ENCODE measurements at regions not wholly inside any gene's neighbourhood (a gene's known extent, or its start where the extent isn't known, plus 50 kb on each side); places are given as distances from the start of the nearest gene placed in this dataset.
"Not testable (repeated sequence)": the region's sequence is repeated elsewhere in the genome, so short reads cannot be mapped to it uniquely, and the experiment has no call there.

DNA sequence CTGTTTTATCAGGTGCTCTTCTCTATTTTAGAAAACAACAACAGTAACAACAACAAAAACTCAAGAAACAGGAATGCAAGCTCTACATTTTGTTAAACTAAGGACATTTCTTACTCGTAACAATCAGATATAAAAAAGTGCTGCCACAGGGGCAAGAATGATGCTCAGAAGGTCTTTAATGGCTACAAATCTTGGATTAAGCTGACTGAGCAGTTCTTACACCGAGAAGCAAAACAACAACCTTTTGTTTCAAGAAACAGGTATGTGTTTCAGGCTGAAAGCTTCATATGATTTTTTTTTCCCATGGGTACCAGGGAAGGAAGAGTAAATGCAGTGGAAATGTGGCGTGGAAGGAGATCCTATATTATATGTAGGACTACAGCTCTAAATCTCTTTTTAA, 786.8 kb upstream of the FBXO33 start:
- no peak for DNase-seq

DNA sequence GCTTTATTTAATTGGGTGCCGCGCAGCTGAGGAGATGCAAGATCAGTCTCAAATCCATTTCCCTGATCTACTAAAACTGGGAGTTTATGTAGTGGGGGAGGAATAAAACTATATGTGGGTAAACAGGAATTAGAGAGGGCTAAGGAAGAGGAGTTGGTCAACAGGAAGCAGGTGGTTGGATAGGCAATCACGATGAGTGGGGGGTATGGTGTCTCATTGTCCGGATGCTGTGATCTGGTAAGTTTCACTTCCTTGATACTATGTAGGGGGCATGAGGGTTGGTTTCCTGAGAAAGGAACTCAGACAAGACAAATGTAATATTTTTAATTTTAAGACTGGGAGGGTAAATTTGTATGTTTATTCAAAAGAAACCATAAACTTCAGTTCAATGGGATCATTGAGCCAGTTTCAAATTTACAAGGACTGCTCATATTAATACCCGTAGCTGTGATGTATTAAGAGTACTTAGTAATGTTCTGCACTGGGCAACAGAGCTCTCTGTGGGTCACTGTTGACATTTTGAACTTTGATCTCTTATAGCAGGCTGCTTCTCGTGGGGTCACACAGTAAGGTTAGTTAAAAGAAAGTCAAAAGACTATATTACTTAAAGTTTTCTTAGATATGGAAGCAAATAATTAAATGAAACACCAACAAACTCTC, 786.2 kb upstream of the FBXO33 start:
- DNase-seq: no peak

DNA sequence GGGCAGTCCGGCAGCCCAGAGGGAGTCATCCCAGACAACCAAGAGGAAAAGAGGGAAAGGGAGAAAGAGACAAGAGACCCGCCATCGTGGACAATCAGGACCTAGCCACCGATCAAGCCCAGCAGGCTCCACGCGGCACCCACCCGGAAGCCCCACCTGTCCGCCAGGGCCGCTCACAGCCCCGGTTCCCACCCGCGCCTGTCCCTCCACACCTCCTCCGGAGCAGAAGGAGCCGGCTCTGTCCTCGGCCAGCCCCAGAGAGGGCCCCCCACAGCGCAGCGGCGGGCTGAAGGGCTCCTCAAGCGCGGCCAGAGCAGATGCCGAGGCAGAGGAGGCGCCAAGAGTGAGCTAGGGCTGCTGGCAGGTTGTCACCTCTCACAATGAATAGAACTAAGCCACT, 784.7 kb upstream of the FBXO33 start:
- no peak for DNase-seq

DNA sequence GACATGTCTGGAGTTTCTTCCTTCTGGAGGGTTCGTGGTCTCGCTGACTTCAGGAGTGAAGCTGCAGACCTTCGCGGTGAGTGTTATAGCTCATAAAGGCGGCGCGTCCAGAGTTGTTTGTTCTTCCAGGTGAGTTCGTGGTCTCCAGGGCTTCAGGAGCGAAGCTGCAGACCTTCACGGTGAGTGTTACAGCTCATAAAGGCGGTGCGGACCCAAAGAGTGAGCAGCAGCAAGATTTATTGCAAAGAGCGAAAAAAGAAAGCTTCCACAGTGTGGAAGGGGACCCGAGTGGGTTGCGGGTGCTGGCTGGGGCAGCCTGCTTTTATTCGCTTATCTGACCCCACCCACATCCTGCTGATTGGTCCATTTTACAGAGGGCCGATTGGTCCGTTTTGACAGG, 784.2 kb upstream of the FBXO33 start:
- not testable (repeated sequence) for DNase-seq

DNA sequence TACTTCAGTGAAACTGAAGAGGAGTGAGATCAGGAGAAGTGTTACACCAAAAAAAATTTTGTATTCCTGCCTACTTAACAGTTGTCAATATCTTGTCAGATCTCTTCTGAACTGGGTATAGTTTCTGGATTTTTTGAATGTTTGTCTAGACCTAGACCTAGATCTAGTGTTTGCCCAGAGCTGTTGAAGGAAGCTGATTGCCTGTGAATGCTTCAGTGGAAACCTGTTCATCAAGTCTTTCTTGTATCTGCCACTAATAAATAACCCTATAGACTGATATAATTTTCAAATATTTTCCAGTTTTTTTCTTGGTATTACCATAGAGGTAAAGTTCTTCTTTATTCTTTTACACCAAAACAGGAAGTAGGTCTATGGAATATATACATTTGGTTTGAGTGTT, 781.5 kb upstream of the FBXO33 start:
- DNase-seq: no peak

DNA sequence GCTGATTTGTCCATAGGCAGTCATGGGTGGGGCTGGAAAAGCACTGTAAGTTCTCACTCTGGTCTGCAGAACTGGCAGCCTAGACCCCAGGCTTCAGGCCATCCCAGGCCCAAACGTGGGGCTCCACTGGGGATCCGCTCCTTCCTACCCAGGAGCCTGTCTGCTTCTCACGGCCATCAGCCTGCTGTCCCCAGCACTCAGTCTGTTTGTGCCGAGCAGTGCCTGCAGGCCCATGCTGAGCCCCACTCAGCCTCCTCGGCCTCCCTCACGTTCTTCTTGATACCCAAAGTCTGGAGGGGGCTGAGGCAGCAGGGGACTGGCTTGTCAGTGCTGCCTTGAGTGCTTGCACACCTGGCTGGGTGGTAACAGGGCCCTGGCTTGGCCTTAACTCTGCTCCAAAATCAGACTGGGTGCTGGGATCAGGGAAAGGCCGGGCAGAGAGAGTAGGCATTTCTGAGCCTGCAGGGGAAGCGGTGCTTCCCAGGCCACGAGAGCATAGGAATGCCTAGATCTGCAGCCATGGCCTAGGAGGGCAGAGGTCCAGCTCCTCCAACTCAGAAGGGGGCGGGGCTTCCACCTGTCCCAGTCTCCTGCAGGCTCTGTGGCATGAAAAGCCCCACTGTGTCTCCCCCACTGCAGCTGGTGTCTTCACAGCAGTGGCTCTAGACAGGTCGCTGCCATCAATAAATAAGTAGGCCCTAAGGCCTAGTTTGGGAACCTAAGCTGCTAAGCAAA, 772.4 kb upstream of the FBXO33 start:
- no peak for DNase-seq

DNA sequence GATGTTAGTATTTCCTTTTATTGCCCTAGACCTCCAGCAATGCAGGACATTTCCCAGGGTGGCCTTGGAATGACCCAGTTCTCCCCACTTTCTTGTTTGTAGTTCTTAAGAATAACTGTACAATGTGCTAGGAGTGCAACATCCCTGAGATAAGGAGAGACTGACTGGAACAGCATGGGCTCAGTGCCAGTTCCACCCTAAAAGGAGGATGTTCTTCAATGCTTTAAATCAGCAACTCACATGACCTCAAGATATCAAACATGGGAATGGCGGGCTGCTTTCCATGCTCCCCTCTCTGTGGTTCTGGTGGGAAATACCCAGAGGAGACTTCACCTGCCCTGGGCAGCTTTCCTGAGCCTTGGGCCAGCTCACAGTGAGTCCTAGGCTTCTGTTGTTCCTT, 766.9 kb upstream of the FBXO33 start:
- no peak for DNase-seq

DNA sequence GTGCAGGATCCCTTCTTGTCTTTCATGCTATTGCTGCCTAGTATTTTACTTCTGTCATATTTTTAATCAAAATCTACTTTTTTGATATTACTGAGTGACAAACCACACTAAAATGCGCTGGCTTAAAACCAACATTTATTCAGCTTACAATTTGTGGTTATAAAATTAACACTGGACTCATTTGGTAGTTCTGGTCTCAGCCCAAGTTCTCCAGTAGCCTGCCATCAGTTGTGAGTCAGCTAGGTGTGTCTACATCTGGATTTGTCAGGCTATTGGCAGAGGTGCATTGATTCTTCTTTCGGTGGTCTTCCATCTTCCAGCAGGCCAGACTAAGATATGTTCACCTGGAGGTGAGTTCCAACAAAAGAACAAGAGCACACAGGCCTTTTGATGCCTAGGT, 765.1 kb upstream of the FBXO33 start:
- no peak for DNase-seq

DNA sequence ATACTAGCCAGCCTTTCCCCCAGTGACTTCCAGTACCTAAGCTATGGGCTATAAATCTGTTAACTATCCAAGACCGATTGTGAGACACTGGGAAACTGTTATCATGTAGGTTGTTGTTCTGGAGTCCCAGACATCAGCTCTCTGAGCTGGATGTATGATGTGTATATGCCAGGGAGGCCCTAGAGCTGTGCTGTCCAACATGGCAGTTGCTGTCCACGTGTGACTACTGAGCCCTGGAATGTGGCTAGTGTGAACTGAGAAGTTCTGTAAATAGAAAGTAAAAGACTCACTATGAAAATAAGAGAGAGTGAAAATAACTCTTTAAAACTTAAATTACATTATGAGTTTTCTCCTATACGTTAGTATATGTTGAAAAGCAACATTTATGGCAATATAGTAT, 755.8 kb upstream of the FBXO33 start:
- no peak for DNase-seq

DNA sequence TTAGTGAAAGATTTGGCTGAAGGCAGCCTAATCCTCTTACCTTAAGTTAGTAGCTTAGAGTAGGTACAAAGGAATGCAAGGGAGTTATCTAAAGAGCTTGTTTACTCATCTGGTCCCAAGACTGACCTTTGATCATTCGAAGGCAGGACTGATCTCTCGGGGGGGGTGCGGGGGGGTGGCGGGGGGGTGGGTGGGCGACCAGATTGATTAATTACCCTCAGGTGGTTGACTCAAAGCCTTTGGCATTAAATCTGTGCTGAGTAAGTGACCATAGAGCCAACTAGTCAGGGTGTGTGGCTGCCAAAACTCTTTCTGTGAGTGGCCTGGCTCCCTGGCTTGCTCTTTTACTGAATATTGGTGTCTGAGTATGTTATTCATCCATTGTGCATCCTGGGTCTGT, 731.9 kb upstream of the FBXO33 start:
- DNase-seq: no peak

DNA sequence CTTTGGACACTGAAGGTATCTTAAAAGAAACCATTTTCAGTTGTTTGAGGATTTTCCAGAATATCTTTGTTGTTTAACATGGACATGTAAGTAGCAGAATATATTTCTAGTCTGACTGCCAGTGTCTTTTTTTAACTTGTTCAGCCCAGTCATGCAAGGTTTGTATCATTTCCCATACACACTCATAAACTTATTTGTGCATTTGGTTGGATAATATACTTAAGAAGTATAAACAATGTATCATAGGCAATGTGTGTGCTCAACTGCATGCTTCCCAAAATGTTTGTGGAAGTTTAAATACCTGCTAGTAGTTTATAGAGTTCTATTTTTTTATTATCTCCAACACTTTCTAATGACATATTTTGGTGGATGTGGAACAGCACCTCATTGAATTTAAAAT, 707.4 kb upstream of the FBXO33 start:
- DNase-seq: no peak

DNA sequence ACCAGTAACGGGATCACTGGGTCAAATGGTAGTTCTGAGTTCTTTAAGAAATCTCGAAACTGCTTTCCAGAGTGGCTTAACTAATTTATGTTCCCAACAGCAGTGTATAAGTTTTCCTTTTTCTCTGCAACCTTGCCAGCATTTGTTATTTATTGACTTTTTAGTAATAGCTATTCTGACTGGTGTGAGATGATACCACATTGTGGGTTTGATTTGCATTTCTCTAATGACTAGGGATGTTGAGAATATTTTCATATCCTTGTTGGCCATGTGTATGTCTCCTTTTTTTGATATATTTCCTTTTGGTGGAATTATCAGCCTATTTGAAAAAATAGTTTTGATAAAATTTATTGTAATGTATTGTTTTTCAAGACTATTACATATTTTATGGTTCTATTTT, 701.2 kb upstream of the FBXO33 start:
- DNase-seq: no peak

DNA sequence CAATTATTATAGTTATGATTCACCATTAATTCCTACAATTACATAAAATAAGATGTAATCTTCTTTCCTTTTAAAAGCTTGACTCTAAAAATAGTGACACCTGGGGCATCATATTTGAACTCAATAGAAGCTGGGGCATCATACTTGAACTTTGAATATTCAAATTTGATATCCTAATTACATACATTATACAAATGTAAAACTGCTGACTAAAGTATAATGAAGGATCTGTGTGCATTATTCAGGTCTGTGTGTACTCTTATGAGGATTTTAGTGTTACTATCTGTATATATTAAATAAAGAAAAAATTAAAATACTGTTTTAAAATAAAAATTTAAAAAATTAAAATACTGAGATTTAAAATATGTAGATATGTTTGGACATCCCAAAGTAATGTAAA, 696.9 kb upstream of the FBXO33 start:
- DNase-seq: no peak

DNA sequence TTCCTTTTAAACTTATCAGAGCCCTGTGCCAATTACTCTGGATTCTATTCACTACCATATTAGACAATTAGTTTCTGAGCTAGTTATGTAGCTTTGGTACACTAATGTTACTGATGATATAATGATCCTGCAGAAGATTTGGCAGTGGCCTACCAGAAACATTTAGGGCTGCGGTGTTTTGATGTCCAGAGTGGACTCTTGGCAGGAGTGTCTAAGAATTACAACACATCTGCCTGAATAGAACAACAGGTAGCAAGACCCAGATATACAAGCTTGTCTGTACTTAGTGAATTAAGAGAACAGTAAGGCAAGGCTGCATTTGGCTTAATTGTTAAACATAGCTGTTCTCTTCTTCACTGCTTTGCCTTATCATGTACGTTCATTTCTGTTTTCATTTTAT, 691.6 kb upstream of the FBXO33 start:
- DNase-seq: no peak

DNA sequence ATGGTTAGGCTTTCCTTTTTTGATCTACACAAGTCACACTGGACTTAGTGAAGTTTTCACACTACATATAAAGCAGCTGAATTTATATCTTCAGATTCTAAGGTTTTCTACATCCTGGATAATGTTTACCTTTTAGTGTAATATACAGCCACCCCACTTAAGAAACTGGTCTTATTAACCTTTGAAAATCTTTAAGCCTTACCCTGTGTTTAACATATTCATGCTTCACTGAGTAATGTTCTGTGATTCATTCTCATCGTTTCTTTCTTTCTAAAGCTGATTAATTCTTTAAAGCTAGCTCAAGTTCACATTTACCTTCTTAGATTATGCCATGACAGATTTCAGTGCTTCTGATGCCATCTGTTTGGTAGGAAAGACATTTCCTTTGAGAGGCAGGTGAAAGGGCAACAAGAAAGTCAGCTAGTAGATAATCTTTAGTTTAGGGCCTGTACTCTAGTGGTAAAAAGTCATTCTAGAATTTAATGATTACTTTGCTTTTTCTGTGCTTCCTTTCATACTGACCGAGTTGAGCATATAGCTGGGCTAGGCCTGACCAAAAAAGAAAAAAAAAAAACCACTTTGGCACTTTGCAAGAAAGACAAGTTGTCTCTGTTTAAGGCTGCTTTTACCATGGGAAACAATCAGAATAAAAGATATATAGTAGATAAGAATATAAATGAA, 690.9 kb upstream of the FBXO33 start:
- DNase-seq: no peak

DNA sequence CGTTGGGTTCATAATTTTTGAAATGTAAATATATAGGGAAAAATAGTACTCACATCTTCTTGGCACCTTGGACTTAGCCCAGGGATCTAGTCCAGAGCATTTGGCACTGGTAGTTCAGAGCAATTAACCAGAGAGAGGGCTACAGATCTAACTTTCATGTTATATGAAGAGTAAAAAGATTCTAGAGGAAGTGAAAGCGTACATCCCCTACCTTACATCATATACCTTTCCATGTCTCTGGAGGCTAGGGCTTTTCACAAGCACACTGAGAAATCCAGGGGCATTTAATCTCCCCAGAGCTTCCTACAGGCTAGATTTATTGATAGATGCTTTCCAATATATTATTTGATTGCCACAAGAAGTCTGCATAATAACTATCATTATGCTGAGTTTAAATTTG, 687.5 kb upstream of the FBXO33 start:
- no peak for DNase-seq

DNA sequence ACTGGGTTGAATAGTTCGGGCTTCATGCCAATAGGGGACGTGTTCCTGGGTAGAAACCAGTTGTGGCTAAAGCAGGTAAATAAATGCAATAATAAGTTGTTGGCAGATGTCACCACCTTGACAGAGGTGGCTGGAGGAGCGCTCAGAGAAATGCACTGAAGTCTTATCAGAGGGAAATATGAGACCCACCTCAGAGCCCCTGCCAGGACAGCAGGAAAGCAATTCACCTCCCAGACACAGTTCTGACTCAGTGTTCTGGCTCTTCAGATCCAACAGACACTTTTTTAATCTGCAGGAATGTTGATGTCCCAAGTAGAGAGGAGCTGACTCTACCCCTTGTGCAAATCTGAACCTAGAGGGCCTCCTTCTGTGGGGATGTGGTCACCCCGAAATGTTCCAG, 687.1 kb upstream of the FBXO33 start:
- DNase-seq: no peak

DNA sequence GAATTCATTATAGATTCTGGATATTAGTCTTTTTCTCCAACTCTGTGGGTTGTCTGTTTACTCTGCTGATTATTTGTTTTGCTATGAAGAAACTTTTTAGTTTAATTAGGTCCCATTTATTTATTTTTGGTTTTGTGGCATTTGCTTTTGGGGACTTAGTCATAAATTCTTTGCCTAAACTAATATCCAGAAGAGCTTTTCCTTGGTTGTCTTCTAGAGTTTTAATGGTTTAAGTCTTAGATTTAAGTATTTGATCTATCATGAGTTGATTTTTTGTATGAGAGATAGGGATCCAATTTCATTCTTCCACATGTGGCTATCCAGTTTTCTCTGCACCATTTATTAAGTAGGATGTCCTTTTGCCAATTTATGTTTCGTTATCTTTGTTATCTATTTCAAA, 683.4 kb upstream of the FBXO33 start:
- DNase-seq: no peak

DNA sequence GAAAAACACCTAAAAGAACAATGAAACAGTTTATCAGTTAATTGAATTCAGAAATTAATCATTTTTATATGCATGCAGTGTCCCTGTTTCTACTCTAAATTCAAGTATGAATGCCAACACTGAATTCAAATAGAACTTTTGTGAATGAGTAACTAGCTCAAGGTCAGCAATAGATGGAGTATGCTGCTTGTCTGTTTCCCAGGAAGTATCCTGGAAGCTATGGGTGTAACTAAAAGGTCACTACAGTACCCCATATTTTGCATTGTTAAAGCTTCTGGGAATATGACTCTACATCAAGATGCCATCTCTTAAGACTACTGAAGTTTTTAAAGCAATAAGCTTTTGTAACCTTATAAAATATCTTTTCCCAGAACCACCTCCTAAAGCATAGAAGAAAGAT, 681.4 kb upstream of the FBXO33 start:
- DNase-seq: no peak

DNA sequence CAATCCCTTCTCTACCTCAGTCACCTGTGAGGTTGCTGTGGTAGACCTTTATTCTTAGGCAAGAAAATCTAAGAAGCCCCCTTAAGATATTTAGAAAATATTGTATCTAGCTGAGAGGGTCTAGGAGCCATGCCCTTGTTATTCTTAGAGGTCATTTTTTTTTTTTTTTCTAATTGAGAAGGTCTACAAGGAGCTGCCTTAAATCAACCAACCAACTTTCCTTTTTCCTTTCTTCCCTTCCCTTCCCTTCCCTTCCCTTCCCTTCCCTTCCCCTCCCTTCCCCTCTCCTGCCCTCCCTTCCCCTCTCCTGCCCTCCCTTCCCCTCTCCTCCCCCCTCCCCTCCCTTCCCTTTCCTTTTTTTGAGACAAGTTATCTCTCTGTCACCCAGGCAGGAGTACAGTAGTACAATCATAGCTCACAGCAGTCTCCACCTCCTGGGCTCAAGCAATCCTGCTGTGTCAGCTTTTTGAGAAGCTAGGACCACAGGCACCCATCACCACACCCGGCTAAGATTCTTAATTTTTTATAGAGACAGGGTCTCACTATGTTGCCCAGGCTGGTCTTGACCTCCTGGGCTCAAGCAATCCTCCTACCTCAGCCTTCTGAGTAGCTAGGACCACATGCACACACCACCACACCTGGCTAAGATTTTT, 668.4 kb upstream of the FBXO33 start:
- DNase-seq: no peak

DNA sequence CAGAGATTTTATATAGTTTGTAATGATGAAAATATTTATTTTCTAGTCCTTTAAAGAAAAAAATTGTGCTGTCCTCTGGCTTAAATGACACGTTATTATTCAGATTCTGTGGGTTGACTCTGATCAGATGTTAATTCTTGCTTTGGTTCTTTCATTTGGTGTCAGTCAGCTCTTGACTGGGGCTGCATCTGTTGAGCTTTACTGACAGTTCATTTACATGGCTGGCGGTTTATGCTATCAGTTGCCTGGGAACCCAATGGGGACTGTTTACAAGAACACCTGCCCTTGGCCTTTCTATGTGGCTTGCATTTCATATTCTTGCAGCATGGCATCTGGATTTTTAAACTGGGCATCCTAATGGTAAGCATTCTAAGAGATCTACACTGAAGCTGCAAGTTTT, 667.1 kb upstream of the FBXO33 start:
- DNase-seq: no peak

DNA sequence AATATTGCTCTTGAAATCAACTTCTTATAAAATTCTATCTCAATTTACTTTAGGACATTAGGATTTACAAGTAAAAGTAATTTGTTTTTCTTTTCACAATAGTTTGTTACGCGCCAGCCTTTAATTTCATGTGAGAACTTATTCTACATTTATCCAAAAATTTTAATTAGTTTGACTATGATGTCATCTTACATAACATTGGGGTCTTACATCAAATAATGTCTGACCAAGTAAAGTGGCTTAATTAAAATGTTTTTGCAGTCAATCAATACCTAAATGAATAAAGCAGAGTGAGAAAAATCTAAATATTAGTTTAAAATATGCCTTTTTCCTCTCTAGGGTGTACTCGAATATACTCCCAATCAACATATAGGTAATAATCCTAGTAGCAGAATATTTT, 666.2 kb upstream of the FBXO33 start:
- DNase-seq: no peak

DNA sequence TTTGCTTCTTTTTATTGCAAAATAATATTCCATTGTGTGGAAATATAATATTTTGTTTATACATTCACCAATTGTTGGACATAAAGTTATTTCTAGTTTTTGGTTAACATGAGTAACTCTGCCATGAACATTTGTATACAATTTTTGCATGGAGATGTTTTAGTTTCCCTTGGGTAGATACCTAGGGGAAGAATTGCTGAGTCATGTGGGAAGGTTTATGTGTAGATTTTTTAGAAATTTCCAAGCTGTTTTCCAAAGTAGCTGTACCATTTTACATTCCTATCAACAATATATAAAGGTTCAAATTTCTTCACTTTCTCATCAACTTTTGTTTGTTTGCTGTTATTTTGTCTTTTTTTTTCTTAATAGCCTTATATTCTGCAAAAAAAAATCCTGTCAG, 664.7 kb upstream of the FBXO33 start:
- no peak for DNase-seq

DNA sequence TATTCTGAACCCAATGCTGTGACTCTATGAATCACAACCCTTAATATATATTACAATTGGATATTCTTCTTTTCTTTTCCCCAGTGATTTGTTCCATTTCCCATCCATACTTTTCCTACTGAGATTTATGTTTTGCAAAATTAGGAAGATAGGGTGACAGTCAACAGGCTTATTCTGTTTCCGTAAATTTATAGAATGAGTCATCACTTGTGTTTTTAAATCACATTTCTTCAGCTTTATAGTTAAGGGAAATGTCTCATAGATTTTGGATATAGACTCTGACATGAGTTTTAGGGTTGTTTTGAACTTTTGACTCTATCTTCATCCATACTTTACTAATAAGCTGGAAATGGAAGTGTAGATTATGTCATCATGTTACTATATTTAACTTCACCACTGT, 661.6 kb upstream of the FBXO33 start:
- DNase-seq: no peak

Data from activated CD4-positive, alpha-beta T cell treated with anti-CD3 and anti-CD28 coated beads, Interleukin-10, Interleukin-2, amounts not matched to agents 100 ng/mL and 50 ng/mL, durations not matched to agents 16 hours and 8 hours (primary cell).